HG02943 (cell line): ENCODE measurements at regions not wholly inside any gene's neighbourhood (a gene's known extent, or its start where the extent isn't known, plus 50 kb on each side); places are given as distances from the start of the nearest gene placed in this dataset.

Source experiments
- ATAC-seq: cut with Tn5 transposase; IDR thresholded peaks from one replicate; pipeline ENCODE4 v1.9.1; 2021; ENCODE audit warnings: mild to moderate bottlenecking, low read depth, moderate library complexity; ENCODE audit not compliant: unreplicated experiment

DNA sequence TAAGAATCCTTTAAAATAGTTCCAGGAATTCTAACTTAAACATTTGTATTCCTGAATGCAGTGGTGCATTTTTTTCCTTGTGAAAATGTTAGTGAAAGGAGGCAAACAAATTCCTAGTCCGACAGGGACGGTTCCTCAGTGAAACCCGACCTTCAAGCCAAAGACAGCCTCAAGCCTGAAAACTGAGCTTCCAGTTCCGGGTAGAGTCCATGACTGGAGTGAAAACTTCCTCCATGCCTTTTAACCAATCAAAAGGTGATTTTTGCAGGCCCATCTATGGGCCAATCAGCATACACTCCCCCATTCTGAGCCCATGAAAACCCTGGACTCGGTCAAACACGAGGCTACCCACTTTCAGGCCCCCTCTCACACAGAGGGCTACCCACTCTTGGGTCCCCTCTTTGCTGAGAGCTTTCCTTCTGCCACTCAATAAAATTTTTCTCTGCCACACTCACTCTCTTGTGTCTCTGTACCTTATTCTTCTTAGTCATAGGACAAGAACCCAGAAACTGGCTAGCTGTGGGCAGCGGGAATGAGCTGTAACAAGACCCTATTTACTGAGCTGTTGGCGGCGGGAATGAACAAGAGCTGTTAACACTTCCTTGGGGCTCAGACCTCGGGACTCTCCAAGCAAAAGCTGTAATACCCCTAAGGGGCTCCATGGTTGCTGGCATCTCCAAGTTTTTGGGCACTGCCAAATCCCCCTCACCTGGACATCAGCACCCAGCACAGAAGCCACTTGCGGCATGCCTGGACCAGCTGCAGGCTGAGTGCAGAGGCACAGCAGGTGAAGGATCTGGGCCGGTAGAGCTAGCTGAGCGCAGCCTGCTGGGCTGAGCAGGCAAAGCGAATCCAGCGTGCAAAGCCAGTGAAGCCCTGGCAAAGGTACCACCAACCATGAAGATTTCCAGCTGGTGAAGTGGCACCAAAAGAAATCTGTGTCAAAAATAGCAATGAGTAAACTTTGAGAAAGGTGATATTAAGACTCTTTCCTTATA lies 598.8 kb downstream of the MCTP2 start:
- no peak for ATAC-seq

- ATAC-seq = no peak
Observed at GRCh38 chr15:94834000-94834399, 602.6 kb downstream of the MCTP2 start.

GRCh38 chr15:94834494-94834893 lies 603.1 kb downstream of the MCTP2 start:
- ATAC-seq = no peak

- ATAC-seq = no peak
Observed at GRCh38 chr15:94838281-94838680, 606.9 kb downstream of the MCTP2 start.

GRCh38 chr15:94840794-94841783 lies 609.7 kb downstream of the MCTP2 start:
- no peak for ATAC-seq

DNA sequence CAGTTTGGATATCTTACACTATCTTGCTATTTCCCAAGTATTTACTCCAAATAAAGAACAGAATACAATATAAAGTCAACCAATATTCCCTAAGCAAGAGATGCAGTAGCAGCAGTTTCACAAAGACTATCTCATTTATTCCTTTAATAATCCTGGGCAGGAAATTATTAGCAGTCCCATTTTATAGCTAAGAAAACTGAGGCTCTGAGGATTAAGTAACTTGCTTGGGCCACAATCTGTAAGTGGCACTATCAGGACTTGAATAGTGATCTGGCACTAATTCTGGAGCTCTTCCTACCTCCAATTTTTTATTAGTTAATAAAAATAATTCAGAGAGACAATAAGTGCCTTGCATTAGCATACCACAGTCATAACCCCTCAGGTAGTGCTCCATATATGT lies 611.7 kb downstream of the MCTP2 start:
- ATAC-seq = no peak

DNA sequence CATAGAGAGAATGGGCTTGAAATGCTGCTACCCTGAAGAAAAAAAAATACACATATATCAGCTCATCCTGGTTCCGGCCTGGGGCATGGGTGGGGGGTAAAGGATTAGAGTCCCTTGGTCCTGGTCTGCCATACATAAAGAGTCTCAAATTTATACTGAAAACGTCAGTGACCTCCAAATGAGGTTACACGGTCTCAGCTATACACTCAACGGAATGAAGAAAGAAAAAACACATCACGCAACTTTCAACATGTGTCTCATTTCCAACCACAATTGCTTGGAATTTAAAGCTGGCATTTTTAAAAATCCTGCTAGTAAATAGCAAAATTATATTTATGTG lies 612.8 kb downstream of the MCTP2 start:
- ATAC-seq = no peak

GRCh38 chr15:94844538-94845389 lies 613.4 kb downstream of the MCTP2 start:
- no peak for ATAC-seq

DNA sequence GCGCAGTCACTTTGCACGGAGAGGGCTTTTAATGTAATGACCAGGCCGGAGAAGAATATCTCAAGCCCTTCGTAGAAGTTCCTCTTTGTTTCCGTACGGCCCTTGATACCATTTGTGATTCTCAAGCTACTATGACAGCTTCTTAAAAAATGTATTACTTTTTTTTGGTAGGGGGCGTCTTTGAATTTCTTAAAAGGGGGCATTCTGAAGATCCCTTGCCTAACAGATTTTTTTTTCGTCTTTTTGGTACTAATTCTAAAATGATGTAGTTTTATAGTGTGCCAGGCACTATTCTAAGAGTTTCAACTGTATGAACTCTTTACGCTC lies 614.0 kb downstream of the MCTP2 start:
- no peak for ATAC-seq

DNA sequence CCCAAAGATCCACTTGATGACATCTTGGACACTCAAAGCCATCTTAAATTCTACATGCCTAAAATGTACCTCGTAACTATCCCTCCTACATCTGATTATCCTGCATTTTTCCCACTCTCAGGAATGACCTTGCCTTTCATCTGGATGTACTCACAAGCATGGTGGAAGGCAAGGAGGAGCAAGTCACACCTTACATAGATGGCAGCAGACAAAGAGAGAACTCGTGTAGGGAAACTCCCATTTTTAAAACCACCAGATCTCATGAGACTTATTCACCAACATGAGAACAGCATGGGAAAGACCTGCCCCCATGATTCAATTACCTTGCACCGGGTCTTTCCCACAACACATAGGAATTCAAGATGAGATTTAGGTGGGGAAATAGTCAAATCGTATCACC lies 616.0 kb downstream of the MCTP2 start:
- no peak for ATAC-seq

GRCh38 chr15:94848054-94848453 lies 616.7 kb downstream of the MCTP2 start:
- ATAC-seq = no peak

- ATAC-seq = no peak
Observed at GRCh38 chr15:94855018-94855408, 623.7 kb downstream of the MCTP2 start.

DNA sequence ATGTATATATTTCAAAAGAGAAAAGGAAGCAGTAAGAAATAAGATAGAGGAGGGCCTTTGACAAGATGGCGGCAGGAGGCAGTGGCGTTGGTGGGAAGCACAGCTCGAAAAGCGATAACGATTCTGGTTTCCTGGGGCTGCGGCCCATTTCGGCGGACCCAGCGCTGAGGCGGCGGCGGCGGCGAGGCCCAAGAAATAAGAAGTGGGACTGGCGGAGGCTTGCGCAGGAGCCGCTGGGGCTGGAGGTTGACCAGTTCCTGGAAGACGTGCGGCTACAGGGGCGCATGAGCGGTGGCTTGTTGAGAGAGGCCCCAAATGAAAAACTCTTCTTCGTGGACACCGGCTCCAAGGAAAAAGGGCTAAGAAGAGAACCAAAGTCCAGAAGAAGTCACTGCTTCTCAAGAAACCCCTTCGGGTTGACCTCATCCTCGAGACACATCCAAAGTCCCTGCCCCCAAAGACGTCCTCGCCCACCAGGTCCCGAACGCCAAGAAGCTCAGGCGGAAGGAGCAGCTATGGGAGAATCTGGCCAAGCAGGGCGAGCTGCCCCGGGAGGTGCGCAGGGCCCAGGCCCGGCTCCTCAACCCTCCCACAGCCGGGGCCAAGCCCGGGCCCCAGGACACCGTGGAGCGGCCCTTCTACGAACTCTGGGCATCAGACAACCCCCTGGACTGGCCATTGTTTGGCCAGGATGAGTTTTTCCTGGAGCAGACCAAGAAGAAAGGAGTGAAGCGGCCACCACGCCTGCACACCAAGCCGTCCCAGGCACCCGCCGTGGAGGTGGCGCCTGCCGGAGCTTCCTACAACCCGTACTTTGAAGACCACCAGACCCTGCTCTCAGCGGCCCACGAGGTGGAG lies 624.3 kb downstream of the MCTP2 start:
- no peak for ATAC-seq

- ATAC-seq = no peak
Observed at GRCh38 chr15:94856267-94856854, 625.0 kb downstream of the MCTP2 start.

GRCh38 chr15:94857466-94857865 lies 626.1 kb downstream of the MCTP2 start:
- no peak for ATAC-seq

DNA sequence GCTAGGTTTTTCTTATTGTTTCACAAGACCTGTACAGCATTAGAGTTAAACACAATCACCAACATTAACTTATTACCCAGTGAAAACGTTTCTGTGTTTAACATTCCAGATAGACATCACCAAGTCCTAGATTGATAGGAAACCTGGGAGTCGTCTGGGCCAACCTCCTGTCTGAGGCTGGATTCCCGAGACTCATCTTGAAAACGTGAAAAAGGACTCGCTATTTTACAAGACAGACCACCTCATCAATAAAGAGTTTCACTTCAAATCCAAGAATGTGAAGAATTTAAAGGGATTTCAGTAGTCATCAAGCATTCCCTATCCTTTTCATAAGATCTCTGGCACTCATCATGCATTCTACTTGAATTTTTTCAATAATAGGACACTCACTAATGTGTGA lies 626.6 kb downstream of the MCTP2 start:
- ATAC-seq = no peak

DNA sequence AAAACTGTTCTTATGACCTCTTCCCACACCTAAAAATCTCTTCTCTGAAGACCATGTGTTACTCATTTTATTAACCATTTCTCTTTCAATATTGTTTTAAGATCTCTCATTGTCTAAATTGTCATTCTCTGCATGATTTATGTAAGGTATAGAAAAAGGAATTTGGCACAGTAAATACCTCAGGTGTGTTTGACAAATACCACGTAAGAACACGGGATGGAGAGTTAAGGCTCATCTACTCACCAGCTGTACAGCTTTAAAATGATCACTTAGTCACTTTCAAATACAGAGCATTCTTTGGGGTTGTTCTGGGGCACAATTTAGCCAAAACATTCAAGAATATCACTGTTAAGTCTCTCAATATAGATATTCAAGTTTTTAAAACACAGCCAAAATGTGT lies 627.1 kb downstream of the MCTP2 start:
- no peak for ATAC-seq

- ATAC-seq = no peak
Observed at GRCh38 chr15:94858920-94859319, 627.6 kb downstream of the MCTP2 start.

DNA sequence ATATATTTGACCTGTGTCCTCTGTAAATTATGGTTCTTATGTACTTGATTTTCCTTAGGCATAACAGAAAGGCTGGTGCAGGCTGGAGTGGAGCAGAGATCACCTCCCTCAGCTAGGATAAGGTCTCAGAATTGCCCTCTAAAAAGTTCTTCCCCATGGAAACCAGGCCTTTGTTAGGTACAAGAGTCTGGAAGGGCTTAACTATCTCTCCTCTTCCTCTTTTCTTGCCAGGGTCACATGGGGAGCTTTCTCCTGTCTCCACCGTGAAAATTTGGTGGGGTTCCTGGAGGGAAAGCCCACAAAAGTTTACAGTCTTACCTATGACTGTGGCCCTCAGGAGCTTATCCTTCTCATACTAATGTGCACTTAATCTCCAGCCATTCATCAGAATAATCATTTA lies 633.2 kb downstream of the MCTP2 start:
- no peak for ATAC-seq
